GM23338 (cell line): ENCODE measurements at regions not wholly inside any gene's neighbourhood (a gene's known extent, or its start where the extent isn't known, plus 50 kb on each side); places are given as distances from the start of the nearest gene placed in this dataset.

ENCODE experiments used
- ATAC-seq: fragments of 200-7000 bp; cut with Tn5 transposase; 3 replicates; pipeline ENCODE4 v1.9.1; 2020
- DNase-seq: peaks from one replicate; pipeline ENCODE4 v3.0.0-alpha.2; 2015; ENCODE audit warnings: low spot score
- H2AFZ ChIP-seq: fragments of 200-600 bp; sonication (generic); 2 replicates; pipeline ENCODE4 v1.8.0; 2016; ENCODE audit warnings: antibody characterized with exemption, mild to moderate bottlenecking, moderate library complexity
- H3F3A ChIP-seq: fragments of 200-600 bp; sonication (generic); replicated peaks from 2 replicates; pipeline ENCODE4 v1.8.0; 2017; ENCODE audit warnings: antibody characterized with exemption, mixed run types, low read depth
- H3K27ac ChIP-seq: fragments of 200-600 bp; sonication (generic); 2 replicates; pipeline ENCODE4 v1.6.1; 2016; ENCODE audit warnings: low read depth
- H3K27me3 ChIP-seq: fragments of 200-600 bp; sonication (generic); 2 replicates; pipeline ENCODE4 v1.8.0; 2016; ENCODE audit warnings: mild to moderate bottlenecking, mixed run types, moderate library complexity; ENCODE audit not compliant: insufficient read depth
- H3K36me3 ChIP-seq: fragments of 200-600 bp; sonication (generic); 2 replicates; pipeline ENCODE4 v1.8.0; 2016; ENCODE audit warnings: mild to moderate bottlenecking; ENCODE audit not compliant: insufficient read depth
- H3K4me1 ChIP-seq: fragments of 200-600 bp; sonication (generic); 2 replicates; pipeline ENCODE4 v1.8.0; 2016; ENCODE audit warnings: mild to moderate bottlenecking, moderate library complexity; ENCODE audit not compliant: insufficient read depth
- H3K4me2 ChIP-seq: fragments of 200-600 bp; sonication (generic); 2 replicates; pipeline ENCODE4 v1.7.1; 2017; ENCODE audit warnings: mixed run types
- H3K4me3 ChIP-seq: fragments of 200-600 bp; sonication (generic); 2 replicates; pipeline ENCODE4 v1.6.1; 2016; ENCODE audit warnings: mixed run types
- H3K79me2 ChIP-seq: fragments of 200-600 bp; sonication (generic); replicated peaks from 2 replicates; pipeline ENCODE4 v1.8.0; 2017; ENCODE audit warnings: mild to moderate bottlenecking; ENCODE audit not compliant: insufficient read depth
- H3K9me2 ChIP-seq: fragments of 200-600 bp; sonication (generic); 2 replicates; pipeline ENCODE4 v1.8.0; 2017; ENCODE audit not compliant: insufficient read depth
- H4K20me1 ChIP-seq: fragments of 200-600 bp; sonication (generic); replicated peaks from 2 replicates; pipeline ENCODE4 v1.8.0; 2017; ENCODE audit warnings: mild to moderate bottlenecking; ENCODE audit not compliant: insufficient read depth
- H3K27ac Mint-ChIP-seq: 2 replicates; pipeline ENCODE4 v1.8.0; 2020; ENCODE audit warnings: inconsistent platforms, mild to moderate bottlenecking, moderate library complexity, mixed read lengths
- H3K27me3 Mint-ChIP-seq: 3 replicates; pipeline ENCODE4 v1.8.0; 2022; ENCODE audit warnings: low read depth, mild to moderate bottlenecking, moderate library complexity, mixed read lengths, inconsistent platforms; ENCODE audit not compliant: insufficient read depth, poor library complexity
- H3K36me3 Mint-ChIP-seq: 3 replicates; pipeline ENCODE4 v1.8.0; 2021; ENCODE audit warnings: low read depth, mild to moderate bottlenecking, inconsistent platforms, moderate library complexity, mixed read lengths
- H3K4me1 Mint-ChIP-seq: 3 replicates; pipeline ENCODE4 v1.8.0; 2020; ENCODE audit warnings: mild to moderate bottlenecking, inconsistent platforms, mixed read lengths
- H3K4me3 Mint-ChIP-seq: 3 replicates; pipeline ENCODE4 v1.8.0; 2021; ENCODE audit warnings: moderate library complexity, mild to moderate bottlenecking, inconsistent platforms, mixed read lengths
- H3K9me3 Mint-ChIP-seq: 3 replicates; pipeline ENCODE4 v1.8.0; 2020; ENCODE audit warnings: moderate library complexity, mild to moderate bottlenecking, inconsistent platforms, mixed read lengths
- CREB1 ChIP-seq: fragments of 250-450 bp; sonication (Bioruptor Pico); IDR thresholded peaks from 2 replicates; pipeline ENCODE4 v1.5.0; 2020; ENCODE audit warnings: low read depth, mild to moderate bottlenecking, moderate library complexity
- EZH2 ChIP-seq: fragments of 200-600 bp; sonication (generic); IDR thresholded peaks from one replicate; pipeline ENCODE4 v1.8.0; 2017; ENCODE audit warnings: antibody characterized with exemption, mild to moderate bottlenecking, low read depth; ENCODE audit not compliant: unreplicated experiment
- REST ChIP-seq: IDR thresholded peaks from one replicate; pipeline ENCODE4 v1.6.1; 2018; ENCODE audit warnings: antibody characterized with exemption; ENCODE audit not compliant: unreplicated experiment
- STAT1 ChIP-seq: IDR thresholded peaks from one replicate; pipeline ENCODE4 v1.6.1; 2016; ENCODE audit warnings: antibody characterized with exemption; ENCODE audit not compliant: unreplicated experiment
- ZNF331 ChIP-seq: fragments of 250-450 bp; sonication (Bioruptor Pico); IDR thresholded peaks from 2 replicates; pipeline ENCODE4 v1.5.0; 2020; ENCODE audit warnings: low read depth, mild to moderate bottlenecking, moderate library complexity
- TF ChIP-seq, protein P1 (sequence below), 2 experiments: fragments of 200-600 bp in 1 of 2; sonication (generic) in 1 of 2; conservative IDR thresholded peaks; 2 replicates each; pipeline versions ENCODE4 v1.5.1 to v1.6.1; 2016 to 2017; ENCODE audit warnings: antibody characterized with exemption in 2 of 2, low read depth in 2 of 2, mild to moderate bottlenecking in 2 of 2, moderate library complexity in 1 of 2
- TF ChIP-seq, protein P2 (sequence below): IDR thresholded peaks from 2 replicates; pipeline ENCODE4 v1.6.1; 2016; ENCODE audit warnings: antibody characterized with exemption

GRCh38 chr15:96403071-96403470, 72.6 kb downstream of the NR2F2 start:
- no peak overlapping the region for H3K4me3 Mint-ChIP-seq
- Histone ChIP-seq H3K9me2 (no peaks in the 10 kb centered on the region), H3K4me3 (no peak overlapping the region), H3K4me2 (no peak overlapping the region), H3K36me3 (no peaks in the 10 kb centered on the region), H4K20me1 (peaks cover 3% of the 10 kb centered on the region; the same call in 1 of the 2 replicates), H3K4me1 (no peaks in the 10 kb centered on the region), H2AFZ (no peak overlapping the region), H3K27me3 (peaks cover 71% of the 10 kb centered on the region), H3K27ac (no peak overlapping the region), H3K79me2 (no peaks in the 10 kb centered on the region), H3F3A (0 out of 2 replicates have a peak, but pooled peaks cover 3% of the 10 kb centered on the region)
- DNase-seq, result no peak
- H3K4me1 Mint-ChIP-seq, result no peaks in the 10 kb centered on the region; the same call in 2 of the 3 replicates
- no peak for ATAC-seq
- TF ChIP-seq, protein P1, sequence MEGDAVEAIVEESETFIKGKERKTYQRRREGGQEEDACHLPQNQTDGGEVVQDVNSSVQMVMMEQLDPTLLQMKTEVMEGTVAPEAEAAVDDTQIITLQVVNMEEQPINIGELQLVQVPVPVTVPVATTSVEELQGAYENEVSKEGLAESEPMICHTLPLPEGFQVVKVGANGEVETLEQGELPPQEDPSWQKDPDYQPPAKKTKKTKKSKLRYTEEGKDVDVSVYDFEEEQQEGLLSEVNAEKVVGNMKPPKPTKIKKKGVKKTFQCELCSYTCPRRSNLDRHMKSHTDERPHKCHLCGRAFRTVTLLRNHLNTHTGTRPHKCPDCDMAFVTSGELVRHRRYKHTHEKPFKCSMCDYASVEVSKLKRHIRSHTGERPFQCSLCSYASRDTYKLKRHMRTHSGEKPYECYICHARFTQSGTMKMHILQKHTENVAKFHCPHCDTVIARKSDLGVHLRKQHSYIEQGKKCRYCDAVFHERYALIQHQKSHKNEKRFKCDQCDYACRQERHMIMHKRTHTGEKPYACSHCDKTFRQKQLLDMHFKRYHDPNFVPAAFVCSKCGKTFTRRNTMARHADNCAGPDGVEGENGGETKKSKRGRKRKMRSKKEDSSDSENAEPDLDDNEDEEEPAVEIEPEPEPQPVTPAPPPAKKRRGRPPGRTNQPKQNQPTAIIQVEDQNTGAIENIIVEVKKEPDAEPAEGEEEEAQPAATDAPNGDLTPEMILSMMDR (conservative IDR thresholded peaks at IDR 0.05; ENCODE audit: low read depth in 2 of 2), result 0 out of 4 replicates have a peak, but pooled peaks of 1 of the 2 experiments have one; percentile 21
- no peak for TF ChIP-seq EZH2
- H3K9me3 Mint-ChIP-seq, result peaks cover 3% of the 10 kb centered on the region; the same call in 1 of the 3 replicates
- no peaks in the 10 kb centered on the region for H3K36me3 Mint-ChIP-seq
- H3K27ac Mint-ChIP-seq, result no peak overlapping the region
- H3K27me3 Mint-ChIP-seq, result peaks cover 39% of the 10 kb centered on the region

- H3K27ac ChIP-seq, result no peak overlapping the region
- no peak for DNase-seq
- no peaks in the 10 kb centered on the region for H3K36me3 ChIP-seq
- no peak for ATAC-seq
- H3K36me3 Mint-ChIP-seq, result no peaks in the 10 kb centered on the region
- H3K27me3 Mint-ChIP-seq, result peaks cover 47% of the 10 kb centered on the region
- no peak overlapping the region for H3K27ac Mint-ChIP-seq
- peaks cover 79% of the 10 kb centered on the region for H3K27me3 ChIP-seq
- H4K20me1 ChIP-seq, result peaks cover 3% of the 10 kb centered on the region; the same call in 1 of the 2 replicates
- H3K4me3 Mint-ChIP-seq, result no peak overlapping the region
- peaks cover 5% of the 10 kb centered on the region for H3K4me1 Mint-ChIP-seq
- no peak overlapping the region for H3K4me2 ChIP-seq
- H2AFZ ChIP-seq, result no peak overlapping the region
- H3F3A ChIP-seq, result peaks cover 8% of the 10 kb centered on the region; the same call in 1 of the 2 replicates
- H3K4me1 ChIP-seq, result peaks cover 7% of the 10 kb centered on the region; the same call in 1 of the 2 replicates
- no peaks in the 10 kb centered on the region for H3K9me2 ChIP-seq
- no peaks in the 10 kb centered on the region for H3K79me2 ChIP-seq
- H3K9me3 Mint-ChIP-seq, result peaks cover 3% of the 10 kb centered on the region; the same call in 1 of the 3 replicates
- no peak overlapping the region for H3K4me3 ChIP-seq
- TF ChIP-seq ZNF331 (CRISPR knock-in tag) (no peak), CREB1 (CRISPR knock-in tag) (no peak), REST (no peak), STAT1 (no peak)
- TF ChIP-seq, protein P1 (conservative IDR thresholded peaks at IDR 0.05; ENCODE audit: low read depth in 2 of 2), result no peak
- TF ChIP-seq, protein P2, sequence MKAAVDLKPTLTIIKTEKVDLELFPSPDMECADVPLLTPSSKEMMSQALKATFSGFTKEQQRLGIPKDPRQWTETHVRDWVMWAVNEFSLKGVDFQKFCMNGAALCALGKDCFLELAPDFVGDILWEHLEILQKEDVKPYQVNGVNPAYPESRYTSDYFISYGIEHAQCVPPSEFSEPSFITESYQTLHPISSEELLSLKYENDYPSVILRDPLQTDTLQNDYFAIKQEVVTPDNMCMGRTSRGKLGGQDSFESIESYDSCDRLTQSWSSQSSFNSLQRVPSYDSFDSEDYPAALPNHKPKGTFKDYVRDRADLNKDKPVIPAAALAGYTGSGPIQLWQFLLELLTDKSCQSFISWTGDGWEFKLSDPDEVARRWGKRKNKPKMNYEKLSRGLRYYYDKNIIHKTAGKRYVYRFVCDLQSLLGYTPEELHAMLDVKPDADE, result no peak
These were observed 73.4 kb downstream of the NR2F2 start for GRCh38 chr15:96403932-96404331.
